Neural progenitor cell (in vitro differentiated cells): ENCODE measurements at regions not wholly inside any gene's neighbourhood (a gene's known extent, or its start where the extent isn't known, plus 50 kb on each side); places are given as distances from the start of the nearest gene placed in this dataset.

Experiments
- DNase-seq: peaks from one replicate; pipeline ENCODE4 v3.0.0-alpha.2; 2016; ENCODE audit warnings: low spot score
- H2AFZ ChIP-seq: fragments of 200-600 bp; sonication (generic); replicated peaks from 2 replicates; pipeline ENCODE4 v1.6.1; 2016; ENCODE audit warnings: antibody characterized with exemption
- H3F3A ChIP-seq: fragments of 200-600 bp; sonication (generic); 2 replicates; pipeline ENCODE4 v1.6.1; 2016; ENCODE audit warnings: antibody characterized with exemption, low read depth
- H3K27ac ChIP-seq: fragments of 200-600 bp; sonication (generic); 2 replicates; pipeline ENCODE4 v1.5.1; 2016; ENCODE audit warnings: mild to moderate bottlenecking
- H3K27me3 ChIP-seq: fragments of 200-600 bp; sonication (generic); 2 replicates; pipeline ENCODE4 v1.6.1; 2016; ENCODE audit warnings: mild to moderate bottlenecking, moderate library complexity
- H3K36me3 ChIP-seq: fragments of 200-600 bp; sonication (generic); 2 replicates; pipeline ENCODE4 v1.5.1; 2016
- H3K4me1 ChIP-seq: fragments of 200-600 bp; sonication (generic); 2 replicates; pipeline ENCODE4 v1.6.1; 2016; ENCODE audit warnings: mixed run types
- H3K4me2 ChIP-seq: fragments of 200-600 bp; sonication (generic); 2 replicates; pipeline ENCODE4 v1.6.1; 2016
- H3K4me3 ChIP-seq: fragments of 200-600 bp; sonication (generic); 2 replicates; pipeline ENCODE4 v1.5.1; 2016
- H3K79me2 ChIP-seq: fragments of 200-600 bp; sonication (generic); 2 replicates; pipeline ENCODE4 v1.6.1; 2016; ENCODE audit warnings: low read depth
- H3K9ac ChIP-seq: fragments of 200-600 bp; sonication (generic); 2 replicates; pipeline ENCODE4 v1.6.1; 2016
- H3K9me3 ChIP-seq: fragments of 200-600 bp; sonication (generic); 2 replicates; pipeline ENCODE4 v1.5.1; 2016; ENCODE audit warnings: low read depth
- H4K20me1 ChIP-seq: fragments of 200-600 bp; sonication (generic); 2 replicates; pipeline ENCODE4 v1.6.1; 2016; ENCODE audit warnings: low read depth
- H3K27ac Mint-ChIP-seq: 3 replicates; pipeline ENCODE4 v1.8.0; 2021; ENCODE audit warnings: mixed read lengths
- H3K27me3 Mint-ChIP-seq: 2 replicates; pipeline ENCODE4 v1.8.0; 2022; ENCODE audit warnings: low read depth, mild to moderate bottlenecking, inconsistent platforms, moderate library complexity, mixed read lengths; ENCODE audit not compliant: insufficient read depth
- H3K36me3 Mint-ChIP-seq: 3 replicates; pipeline ENCODE4 v1.8.0; 2021; ENCODE audit warnings: mixed read lengths
- H3K4me1 Mint-ChIP-seq: 3 replicates; pipeline ENCODE4 v1.8.0; 2021; ENCODE audit warnings: mixed read lengths
- H3K4me3 Mint-ChIP-seq: 3 replicates; pipeline ENCODE4 v1.8.0; 2021; ENCODE audit warnings: mild to moderate bottlenecking, moderate library complexity, mixed read lengths
- H3K9me3 Mint-ChIP-seq: 3 replicates; pipeline ENCODE4 v1.8.0; 2020; ENCODE audit warnings: mixed read lengths
- EZH2 ChIP-seq: fragments of 200-600 bp; sonication (generic); IDR thresholded peaks from 2 replicates; pipeline ENCODE4 v1.6.1; 2017; ENCODE audit warnings: antibody characterized with exemption, mild to moderate bottlenecking, moderate library complexity
- EZH2phosphoT487 ChIP-seq: fragments of 200-600 bp; sonication (generic); IDR thresholded peaks from 2 replicates; pipeline ENCODE4 v1.6.1; 2017; ENCODE audit warnings: antibody characterized with exemption
- TF ChIP-seq, protein P1 (sequence below): fragments of 200-600 bp; sonication (generic); IDR thresholded peaks from 2 replicates; pipeline ENCODE4 v1.5.1; 2017; ENCODE audit warnings: antibody characterized with exemption, mild to moderate bottlenecking

DNA sequence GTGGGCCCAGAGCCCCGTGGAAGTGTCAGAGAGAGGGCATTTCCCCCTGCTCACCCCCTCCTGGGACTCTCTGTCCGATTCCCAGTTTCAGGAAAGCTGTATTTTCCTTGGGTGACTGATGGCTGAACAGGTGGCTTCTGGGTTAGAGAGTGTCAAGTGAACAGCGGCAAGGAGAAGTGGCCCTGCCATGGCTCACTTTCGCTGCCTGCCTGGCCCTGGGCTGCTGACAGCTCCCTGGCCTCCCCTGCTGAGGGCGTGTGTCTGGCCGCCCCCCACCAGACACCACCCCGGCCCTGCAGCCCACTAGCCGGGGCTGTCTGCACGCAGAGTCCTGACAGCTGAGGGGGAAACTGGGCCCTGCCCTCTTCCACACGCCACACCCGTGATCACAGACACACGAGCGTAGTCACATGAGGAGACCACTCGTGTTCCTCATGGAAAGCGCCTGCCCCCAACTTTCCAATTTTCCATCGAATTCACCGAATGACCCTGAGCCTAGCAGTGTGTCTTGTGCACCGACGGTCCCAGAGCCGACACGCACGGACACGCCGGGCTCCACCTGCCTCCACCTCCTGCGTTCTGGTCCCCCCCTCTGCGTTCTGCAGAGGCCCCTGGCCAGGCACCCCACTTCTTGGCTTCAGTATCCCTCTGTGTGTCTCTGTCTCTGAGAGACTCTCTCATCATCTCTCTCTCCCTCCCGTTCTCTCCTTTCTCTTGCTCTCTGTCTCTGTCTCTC lies 60.6 kb upstream of the CASZ1 start:
- Mint-ChIP-seq H3K4me3 (no peak overlapping the region), H3K4me1 (peaks cover 6% of the 10 kb centered on the region), H3K27ac (peak overlapping the region; percentile 11), H3K27me3 (peaks cover 5% of the 10 kb centered on the region), H3K9me3 (peaks cover 5% of the 10 kb centered on the region), H3K36me3 (no peaks in the 10 kb centered on the region)
- H3K27me3 ChIP-seq: peaks cover 8% of the 10 kb centered on the region
- H4K20me1 ChIP-seq: no peaks in the 10 kb centered on the region
- TF ChIP-seq EZH2phosphoT487 (no peak), EZH2 (no peak)
- TF ChIP-seq, protein P1, sequence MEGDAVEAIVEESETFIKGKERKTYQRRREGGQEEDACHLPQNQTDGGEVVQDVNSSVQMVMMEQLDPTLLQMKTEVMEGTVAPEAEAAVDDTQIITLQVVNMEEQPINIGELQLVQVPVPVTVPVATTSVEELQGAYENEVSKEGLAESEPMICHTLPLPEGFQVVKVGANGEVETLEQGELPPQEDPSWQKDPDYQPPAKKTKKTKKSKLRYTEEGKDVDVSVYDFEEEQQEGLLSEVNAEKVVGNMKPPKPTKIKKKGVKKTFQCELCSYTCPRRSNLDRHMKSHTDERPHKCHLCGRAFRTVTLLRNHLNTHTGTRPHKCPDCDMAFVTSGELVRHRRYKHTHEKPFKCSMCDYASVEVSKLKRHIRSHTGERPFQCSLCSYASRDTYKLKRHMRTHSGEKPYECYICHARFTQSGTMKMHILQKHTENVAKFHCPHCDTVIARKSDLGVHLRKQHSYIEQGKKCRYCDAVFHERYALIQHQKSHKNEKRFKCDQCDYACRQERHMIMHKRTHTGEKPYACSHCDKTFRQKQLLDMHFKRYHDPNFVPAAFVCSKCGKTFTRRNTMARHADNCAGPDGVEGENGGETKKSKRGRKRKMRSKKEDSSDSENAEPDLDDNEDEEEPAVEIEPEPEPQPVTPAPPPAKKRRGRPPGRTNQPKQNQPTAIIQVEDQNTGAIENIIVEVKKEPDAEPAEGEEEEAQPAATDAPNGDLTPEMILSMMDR: no peak
- no peak overlapping the region for H3K27ac ChIP-seq
- no peaks in the 10 kb centered on the region for H3K79me2 ChIP-seq
- no peaks in the 10 kb centered on the region for H3K36me3 ChIP-seq
- H3K4me1 ChIP-seq: no peaks in the 10 kb centered on the region
- DNase-seq: no peak
- no peak overlapping the region for H3K4me3 ChIP-seq
- no peaks in the 10 kb centered on the region for H3F3A ChIP-seq
- H3K9me3 ChIP-seq: no peaks in the 10 kb centered on the region
- no peak overlapping the region for H3K9ac ChIP-seq
- no peak overlapping the region for H2AFZ ChIP-seq
- H3K4me2 ChIP-seq: no peak overlapping the region

DNA sequence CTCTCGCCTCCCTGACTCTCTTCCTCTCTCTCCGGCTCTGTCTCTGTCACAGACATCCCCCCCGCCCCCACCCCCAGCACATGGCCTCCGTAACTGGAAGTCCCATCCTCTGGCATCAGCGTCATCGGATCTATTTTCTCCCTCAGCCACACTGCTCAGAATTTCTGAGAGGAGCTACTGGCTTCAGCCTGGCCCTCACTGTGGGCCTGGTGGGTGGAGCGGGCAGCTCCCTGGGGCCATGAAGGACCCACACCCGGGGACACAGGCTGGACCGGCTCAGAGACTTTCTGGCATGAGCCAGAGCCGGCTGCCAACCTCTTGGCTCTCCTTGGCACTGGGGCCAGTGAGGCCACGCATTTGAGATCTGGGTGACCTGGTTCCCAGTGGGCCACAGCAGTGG lies 61.2 kb upstream of the CASZ1 start:
- Mint-ChIP-seq H3K9me3 (peaks cover 5% of the 10 kb centered on the region), H3K4me1 (peaks cover 11% of the 10 kb centered on the region), H3K27me3 (peaks cover 10% of the 10 kb centered on the region), H3K4me3 (no peak overlapping the region), H3K27ac (peak overlapping the region; percentile 11), H3K36me3 (no peaks in the 10 kb centered on the region)
- no peak for DNase-seq
- H3K4me1 ChIP-seq: no peaks in the 10 kb centered on the region
- no peaks in the 10 kb centered on the region for H3K79me2 ChIP-seq
- no peak overlapping the region for H3K9ac ChIP-seq
- no peaks in the 10 kb centered on the region for H3F3A ChIP-seq
- H3K4me2 ChIP-seq: no peak overlapping the region
- no peaks in the 10 kb centered on the region for H3K36me3 ChIP-seq
- H4K20me1 ChIP-seq: no peaks in the 10 kb centered on the region
- TF ChIP-seq EZH2phosphoT487 (no peak), EZH2 (no peak)
- TF ChIP-seq, protein P1: no peak
- no peak overlapping the region for H2AFZ ChIP-seq
- no peaks in the 10 kb centered on the region for H3K9me3 ChIP-seq
- H3K27me3 ChIP-seq: peaks cover 8% of the 10 kb centered on the region
- H3K27ac ChIP-seq: no peak overlapping the region
- no peak overlapping the region for H3K4me3 ChIP-seq

DNA sequence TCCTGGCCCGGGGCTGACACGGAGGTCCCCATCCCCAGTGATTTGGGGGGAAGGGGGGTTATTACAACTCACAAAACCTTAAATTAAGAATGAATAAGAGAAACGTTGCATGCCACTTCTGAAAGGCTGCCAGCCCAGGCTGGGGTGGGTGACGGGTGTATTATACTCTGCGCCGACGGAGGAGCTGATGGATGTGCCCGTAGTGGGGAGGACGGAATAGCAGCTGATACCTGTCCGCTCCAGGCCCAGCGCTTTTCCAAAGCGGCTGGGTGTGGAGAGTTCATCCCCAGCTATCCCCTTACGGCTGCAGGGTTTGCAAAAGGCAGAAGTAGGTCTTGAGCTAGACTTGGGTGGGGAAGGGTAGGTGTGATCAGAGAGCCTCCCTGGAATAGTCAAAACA lies 63.8 kb upstream of the CASZ1 start:
- Histone ChIP-seq H3K9ac (no peak overlapping the region), H3K27ac (no peak overlapping the region), H3K36me3 (no peaks in the 10 kb centered on the region), H3K4me3 (no peak overlapping the region), H3K4me2 (no peak overlapping the region), H3K79me2 (no peaks in the 10 kb centered on the region), H3F3A (peaks cover under 1% of the 10 kb centered on the region), H4K20me1 (no peaks in the 10 kb centered on the region), H3K9me3 (no peaks in the 10 kb centered on the region), H3K27me3 (peaks cover 28% of the 10 kb centered on the region), H2AFZ (no peak overlapping the region), H3K4me1 (no peaks in the 10 kb centered on the region)
- Mint-ChIP-seq H3K27me3 (peaks cover 20% of the 10 kb centered on the region), H3K4me1 (peaks cover 31% of the 10 kb centered on the region), H3K9me3 (no peaks in the 10 kb centered on the region), H3K36me3 (no peaks in the 10 kb centered on the region), H3K4me3 (no peak overlapping the region), H3K27ac (peak overlapping the region; percentile 50)
- no peak for DNase-seq
- TF ChIP-seq EZH2phosphoT487: no peak
- no peak for TF ChIP-seq EZH2

DNA sequence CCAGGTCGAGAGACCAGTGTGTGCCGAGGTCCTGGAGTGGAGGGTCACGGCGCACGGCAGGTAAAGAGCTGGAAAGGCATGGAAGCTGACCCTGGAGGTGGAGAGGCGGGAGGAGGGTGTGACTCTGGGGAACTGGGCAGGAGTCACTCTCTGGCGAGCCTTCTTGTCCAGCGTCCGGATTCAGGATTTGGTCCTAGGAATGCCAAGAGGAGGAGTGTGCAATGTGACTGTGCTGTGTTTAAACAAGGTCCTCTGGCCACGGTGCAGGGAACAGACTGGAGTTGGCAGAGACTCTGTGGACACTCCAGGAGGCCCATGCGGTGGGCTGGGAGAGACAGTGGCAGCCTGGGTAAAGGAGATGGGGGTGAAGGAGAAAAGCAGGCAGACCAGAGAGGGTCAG lies 64.2 kb upstream of the CASZ1 start:
- Histone ChIP-seq H3K27me3 (peaks cover 33% of the 10 kb centered on the region), H3F3A (peaks cover 5% of the 10 kb centered on the region), H3K9ac (no peak overlapping the region), H3K4me3 (no peak overlapping the region), H3K4me1 (peaks cover 3% of the 10 kb centered on the region), H3K27ac (no peak overlapping the region), H3K79me2 (no peaks in the 10 kb centered on the region), H3K9me3 (no peaks in the 10 kb centered on the region), H3K36me3 (no peaks in the 10 kb centered on the region), H3K4me2 (no peak overlapping the region), H4K20me1 (no peaks in the 10 kb centered on the region), H2AFZ (no peak overlapping the region)
- H3K4me1 Mint-ChIP-seq: peaks cover 36% of the 10 kb centered on the region
- no peaks in the 10 kb centered on the region for H3K36me3 Mint-ChIP-seq
- H3K4me3 Mint-ChIP-seq: no peak overlapping the region
- no peak for DNase-seq
- H3K9me3 Mint-ChIP-seq: no peaks in the 10 kb centered on the region
- no peak overlapping the region for H3K27ac Mint-ChIP-seq
- TF ChIP-seq EZH2phosphoT487: no peak
- TF ChIP-seq EZH2: no peak
- TF ChIP-seq, protein P1: no peak
- H3K27me3 Mint-ChIP-seq: peaks cover 20% of the 10 kb centered on the region
